Left lung (tissue), 4 donors: ENCODE measurements at regions not wholly inside any gene's neighbourhood (a gene's known extent, or its start where the extent isn't known, plus 50 kb on each side); places are given as distances from the start of the nearest gene placed in this dataset.

Source experiments
- ATAC-seq: fragments of 200-7000 bp; cut with Tn5 transposase; one replicate; pipeline ENCODE4 v1.9.1; 2020; ENCODE audit warnings: moderate library complexity
- DNase-seq, 4 donors: peaks; one replicate each; pipeline ENCODE4 v3.0.0-alpha.2; 2013 to 2020
- H3K27ac ChIP-seq, 2 donors: fragments of 200-600 bp; sonication (generic) in 1 of 2; one replicate each; pipeline versions ENCODE4 v1.5.0 to v1.8.0; 2020 to 2021
- H3K27me3 ChIP-seq, 2 donors: fragments of 200-600 bp; sonication (generic) in 1 of 2; one replicate each; pipeline versions ENCODE4 v1.5.0 to v1.8.0; 2020 to 2021
- H3K36me3 ChIP-seq, 2 donors: fragments of 200-600 bp; sonication (generic) in 1 of 2; one replicate each; pipeline versions ENCODE4 v1.5.0 to v1.8.0; 2020 to 2021
- H3K4me1 ChIP-seq, 2 donors: fragments of 200-600 bp; one replicate each; pipeline ENCODE4 v1.8.0; 2021
- H3K4me3 ChIP-seq, 2 donors: fragments of 200-600 bp; sonication (generic) in 1 of 2; one replicate each; pipeline versions ENCODE4 v1.5.0 to v1.8.0; 2020 to 2021; ENCODE audit warnings: mild to moderate bottlenecking in 1 of 2
- H3K9me3 ChIP-seq, 2 donors: fragments of 200-600 bp; sonication (generic) in 1 of 2; one replicate each; pipeline versions ENCODE4 v1.5.0 to v1.8.0; 2020 to 2021
- CTCF ChIP-seq, 2 donors: fragments of 200-600 bp; sonication (generic) in 1 of 2; IDR thresholded peaks; one replicate each; pipeline versions ENCODE4 v1.5.0 to v1.8.0; 2021; ENCODE audit warnings: antibody characterized with exemption in 2 of 2
- intact Hi-C, 2 donors: fragments of 100-400 bp; cut with DNase I; formaldehyde crosslinking; loops; one replicate each; pipeline versions ENCODE4 v1.11.2 to v1.14.2; 2022
- donor health status: DM: no; HTN: yes; CAD: no.
- donor health status: DM: no; HTN: no; CAD: no.

- intact Hi-C loops: no loop called here
- no peaks in the 10 kb centered on the region for H3K9me3 ChIP-seq
These were observed 589.1 kb upstream of the CDH2 start for GRCh38 chr18:28766027-28766426.

GRCh38 chr18:28760299-28760698 is 583.4 kb upstream of the CDH2 start:
- Histone ChIP-seq H3K27ac (no peak overlapping the region), H3K27me3 (no peaks in the 10 kb centered on the region), H3K4me3 (no peak overlapping the region), H3K36me3 (no peaks in the 10 kb centered on the region), H3K9me3 (no peaks in the 10 kb centered on the region), H3K4me1 (no peaks in the 10 kb centered on the region)
- no peak for DNase-seq
- no peak for TF ChIP-seq CTCF (IDR thresholded peaks at IDR 0.05)
- no peak for ATAC-seq
- intact Hi-C loops: no loop called here

More at GRCh38 chr18:28766027-28766426, 589.1 kb upstream of the CDH2 start:
- no peak for TF ChIP-seq CTCF (IDR thresholded peaks at IDR 0.05)
- Histone ChIP-seq H3K4me1 (no peaks in the 10 kb centered on the region), H3K4me3 (no peak overlapping the region), H3K36me3 (no peaks in the 10 kb centered on the region), H3K27me3 (no peaks in the 10 kb centered on the region), H3K27ac (no peak overlapping the region)
- DNase-seq: no peak
- no peak for ATAC-seq

DNA sequence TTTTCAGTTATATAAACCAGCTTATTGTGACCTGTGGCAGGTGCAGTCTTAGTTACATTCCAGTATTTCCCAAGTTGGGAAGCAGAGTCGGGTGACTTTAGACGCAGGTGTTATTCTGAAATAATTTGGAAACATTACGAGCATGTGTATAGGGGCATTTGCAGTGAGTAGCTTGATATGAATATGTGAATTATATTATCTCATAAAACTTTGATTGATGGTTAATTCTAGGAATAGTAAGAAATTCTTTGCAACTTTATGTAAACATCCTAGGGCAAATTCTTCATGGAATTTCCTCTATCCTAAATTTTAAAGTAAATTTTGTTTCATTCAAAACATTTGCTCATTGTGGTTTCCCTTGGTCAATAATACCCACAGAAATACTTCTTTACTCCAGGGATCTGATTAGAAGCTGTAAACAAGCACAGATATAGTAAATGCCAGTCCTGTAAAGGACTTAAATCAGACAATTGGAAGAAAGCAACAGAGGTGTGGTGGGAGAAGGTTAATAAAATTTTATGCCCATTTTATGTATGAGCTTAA is 580.6 kb upstream of the CDH2 start:
- Histone ChIP-seq H3K9me3 (no peaks in the 10 kb centered on the region), H3K27ac (no peak overlapping the region), H3K27me3 (no peaks in the 10 kb centered on the region), H3K36me3 (no peaks in the 10 kb centered on the region), H3K4me1 (no peaks in the 10 kb centered on the region), H3K4me3 (no peak overlapping the region)
- intact Hi-C loops: no loop called here
- no peak for TF ChIP-seq CTCF (IDR thresholded peaks at IDR 0.05)
- ATAC-seq (no peak), DNase-seq (no peak)

DNA sequence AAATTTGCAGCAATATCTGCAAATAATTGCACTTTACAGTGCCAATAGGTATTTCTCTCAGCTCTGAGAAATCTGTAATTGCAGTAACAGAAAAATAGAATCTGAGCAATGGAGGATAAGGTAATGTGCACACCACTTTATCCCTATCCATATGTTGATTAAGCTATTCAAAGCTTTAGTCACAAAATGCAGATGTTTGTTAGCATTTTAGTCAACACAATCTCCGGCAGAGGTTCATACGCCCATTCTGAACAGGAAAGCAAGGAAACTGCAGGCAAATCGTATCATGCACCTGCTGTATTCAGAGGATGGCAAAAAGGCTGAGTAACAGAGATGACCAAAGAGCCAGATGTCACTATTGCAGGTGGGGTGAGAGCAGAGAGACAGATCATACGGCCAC is 566.2 kb upstream of the CDH2 start:
- no peak for ATAC-seq
- intact Hi-C loops: no loop called here
- no peaks in the 10 kb centered on the region for H3K9me3 ChIP-seq
- H3K4me3 ChIP-seq: no peak overlapping the region
- no peaks in the 10 kb centered on the region for H3K4me1 ChIP-seq
- H3K27me3 ChIP-seq: no peaks in the 10 kb centered on the region
- no peaks in the 10 kb centered on the region for H3K36me3 ChIP-seq
- no peak for TF ChIP-seq CTCF (IDR thresholded peaks at IDR 0.05)
- no peak overlapping the region for H3K27ac ChIP-seq
- no peak for DNase-seq

DNA sequence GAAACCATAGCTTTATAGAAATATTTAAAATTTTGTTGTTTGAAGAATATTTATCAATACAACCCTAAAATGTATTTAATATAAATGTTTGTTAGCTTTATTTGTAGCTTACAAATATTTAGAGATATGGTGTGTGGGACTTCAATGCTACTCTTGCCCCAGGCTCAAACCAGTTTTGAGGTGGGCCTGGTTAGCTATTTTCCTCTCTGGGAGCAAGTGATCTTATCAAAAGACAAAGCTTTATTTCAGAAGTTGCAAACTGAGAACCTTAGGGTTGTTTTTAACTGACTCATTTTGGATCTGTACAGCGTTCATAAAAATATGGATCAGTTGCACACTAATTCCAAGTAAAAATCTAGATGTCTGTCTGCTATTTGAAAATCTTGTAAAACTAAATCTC is 563.6 kb upstream of the CDH2 start:
- H3K4me3 ChIP-seq: no peak overlapping the region
- TF ChIP-seq CTCF (IDR thresholded peaks at IDR 0.05): no peak
- no peak for DNase-seq
- ATAC-seq: no peak
- H3K9me3 ChIP-seq: no peaks in the 10 kb centered on the region
- no peaks in the 10 kb centered on the region for H3K4me1 ChIP-seq
- no peak overlapping the region for H3K27ac ChIP-seq
- no peaks in the 10 kb centered on the region for H3K36me3 ChIP-seq
- H3K27me3 ChIP-seq: no peaks in the 10 kb centered on the region
- intact Hi-C loops: no loop called here
